ENCODE measurements at regions not wholly inside any gene's neighbourhood (a gene's known extent, or its start where the extent isn't known, plus 50 kb on each side); places are given as distances from the start of the nearest gene placed in this dataset.

GRCh38 chr4:19346636-19347035, 905.1 kb upstream of the SLIT2 start:
- TF ChIP-seq CTCF (conservative IDR thresholded peaks at IDR 0.05), result no peak
- no peak for TF ChIP-seq EZH2 (IDR thresholded peaks at IDR 0.05; ENCODE audit: low read depth)

All from PC-9 (cell line).